H9 (cell line): ENCODE measurements at regions not wholly inside any gene's neighbourhood (a gene's known extent, or its start where the extent isn't known, plus 50 kb on each side); places are given as distances from the start of the nearest gene placed in this dataset.

Experiments
- DNase-seq: peaks from one replicate; pipeline ENCODE4 v3.0.0-alpha.2; 2017
- H2AFZ ChIP-seq: one replicate; pipeline ENCODE4 v1.6.1; 2013; ENCODE audit warnings: mild to moderate bottlenecking, low read length, control low read depth, moderate library complexity
- H2AK5ac ChIP-seq: 2 replicates; pipeline ENCODE4 v1.6.1; 2013; ENCODE audit warnings: low read length, control low read depth, mixed read lengths; ENCODE audit not compliant: insufficient read length
- H2BK120ac ChIP-seq: one replicate; pipeline ENCODE4 v1.6.1; 2013; ENCODE audit warnings: low read depth, mild to moderate bottlenecking, low read length, control low read depth, inconsistent platforms; ENCODE audit not compliant: poor library complexity, severe bottlenecking
- H2BK12ac ChIP-seq: 2 replicates; pipeline ENCODE4 v1.6.1; 2013; ENCODE audit warnings: low read length, control low read depth, mixed read lengths, low read depth; ENCODE audit not compliant: insufficient read length
- H2BK15ac ChIP-seq: 2 replicates; pipeline ENCODE4 v1.6.1; 2013; ENCODE audit warnings: low read depth, low read length, control low read depth
- H2BK20ac ChIP-seq: one replicate; pipeline ENCODE4 v1.6.1; 2013; ENCODE audit warnings: low read depth, mild to moderate bottlenecking, low read length, control low read depth, inconsistent platforms; ENCODE audit not compliant: poor library complexity, severe bottlenecking
- H2BK5ac ChIP-seq: 2 replicates; pipeline ENCODE4 v1.6.1; 2013; ENCODE audit warnings: low read length, control low read depth, mixed read lengths; ENCODE audit not compliant: insufficient read length
- H3K14ac ChIP-seq: 2 replicates; pipeline ENCODE4 v1.6.1; 2013; ENCODE audit warnings: low read length, control low read depth; ENCODE audit not compliant: insufficient read depth
- H3K18ac ChIP-seq: 2 replicates; pipeline ENCODE4 v1.6.1; 2013; ENCODE audit warnings: low read depth, mild to moderate bottlenecking, mixed read lengths, low read length, control low read depth; ENCODE audit not compliant: insufficient read length
- H3K23ac ChIP-seq: 2 replicates; pipeline ENCODE4 v1.6.1; 2013; ENCODE audit warnings: low read length, control low read depth, mixed read lengths, low read depth; ENCODE audit not compliant: insufficient read length
- H3K23me2 ChIP-seq: 2 replicates; pipeline ENCODE4 v1.6.1; 2013; ENCODE audit warnings: low read depth, mild to moderate bottlenecking, mixed read lengths, low read length, control low read depth; ENCODE audit not compliant: insufficient read length, poor library complexity, severe bottlenecking
- H3K27ac ChIP-seq: 2 replicates; pipeline ENCODE4 v1.5.1; 2013; ENCODE audit warnings: low read length, control low read depth, mixed read lengths, low read depth; ENCODE audit not compliant: insufficient read length
- H3K27me3 ChIP-seq: 2 replicates; pipeline ENCODE4 v1.6.1; 2013; ENCODE audit warnings: low read length, control low read depth, inconsistent platforms; ENCODE audit not compliant: insufficient read depth
- H3K4ac ChIP-seq: 2 replicates; pipeline ENCODE4 v1.6.1; 2013; ENCODE audit warnings: low read depth, mild to moderate bottlenecking, control low read depth, inconsistent platforms, low read length, moderate library complexity
- H3K4me1 ChIP-seq: 2 replicates; pipeline ENCODE4 v1.6.1; 2013; ENCODE audit warnings: low read length, control low read depth, inconsistent platforms; ENCODE audit not compliant: insufficient read depth
- H3K4me2 ChIP-seq: 2 replicates; pipeline ENCODE4 v1.6.1; 2013; ENCODE audit warnings: low read length, control low read depth, mixed read lengths; ENCODE audit not compliant: insufficient read length, insufficient read depth
- H3K56ac ChIP-seq: 2 replicates; pipeline ENCODE4 v1.6.1; 2013; ENCODE audit warnings: low read depth, mild to moderate bottlenecking, mixed read lengths, low read length, control low read depth; ENCODE audit not compliant: insufficient read length
- H3K79me1 ChIP-seq: 2 replicates; pipeline ENCODE4 v1.6.1; 2013; ENCODE audit warnings: low read depth, mild to moderate bottlenecking, moderate library complexity, low read length, control low read depth, inconsistent platforms; ENCODE audit not compliant: insufficient read depth, poor library complexity, severe bottlenecking
- H3K79me2 ChIP-seq: 2 replicates; pipeline ENCODE4 v1.6.1; 2013; ENCODE audit warnings: low read length, control low read depth, inconsistent platforms; ENCODE audit not compliant: insufficient read depth
- H3K9ac ChIP-seq: 2 replicates; pipeline ENCODE4 v1.6.1; 2013; ENCODE audit warnings: low read length, control low read depth, mixed read lengths; ENCODE audit not compliant: insufficient read length; ENCODE audit errors: extremely low read depth
- H3K9me3 ChIP-seq: one replicate; pipeline ENCODE4 v1.6.1; 2013; ENCODE audit warnings: low read depth, low read length, inconsistent platforms; ENCODE audit not compliant: control insufficient read depth
- H3T11ph ChIP-seq: one replicate; pipeline ENCODE4 v1.6.1; 2013; ENCODE audit warnings: mild to moderate bottlenecking, low read length, control low read depth, inconsistent platforms
- H4K20me1 ChIP-seq: one replicate; pipeline ENCODE4 v1.6.1; 2013; ENCODE audit not compliant: control insufficient read depth, insufficient read length, insufficient read depth
- H4K5ac ChIP-seq: 2 replicates; pipeline ENCODE4 v1.6.1; 2013; ENCODE audit warnings: low read depth, mild to moderate bottlenecking, mixed read lengths, low read length, control low read depth; ENCODE audit not compliant: insufficient read length
- H4K8ac ChIP-seq: replicated peaks from 2 replicates; pipeline ENCODE4 v1.6.1; 2013; ENCODE audit warnings: low read length, control low read depth, mixed read lengths, low read depth; ENCODE audit not compliant: insufficient read length
- H4K91ac ChIP-seq: 2 replicates; pipeline ENCODE4 v1.6.1; 2013; ENCODE audit warnings: low read depth, mild to moderate bottlenecking, moderate library complexity, mixed read lengths, low read length, control low read depth; ENCODE audit not compliant: insufficient read length
- H3K27ac Mint-ChIP-seq, 3 experiments: 2 replicates in 2 of 3; 3 replicates in 1 of 3; pipeline ENCODE4 v1.8.0; 2020 to 2021; ENCODE audit warnings: mixed read lengths in 3 of 3, mild to moderate bottlenecking in 1 of 3, moderate library complexity in 1 of 3
- H3K27me3 Mint-ChIP-seq: 2 replicates; pipeline ENCODE4 v1.8.0; 2021; ENCODE audit warnings: low read depth, mild to moderate bottlenecking, moderate library complexity, mixed read lengths
- H3K36me3 Mint-ChIP-seq, 3 experiments: 2 replicates in 2 of 3; 3 replicates in 1 of 3; pipeline ENCODE4 v1.8.0; 2020 to 2021; ENCODE audit warnings: low read depth in 3 of 3, mixed read lengths in 3 of 3; ENCODE audit not compliant: insufficient read depth in 1 of 3
- H3K4me1 Mint-ChIP-seq, 2 experiments: 2 replicates each; pipeline ENCODE4 v1.8.0; 2020; ENCODE audit warnings: mixed read lengths in 2 of 2
- H3K4me3 Mint-ChIP-seq, 2 experiments: 2 replicates in 1 of 2; 3 replicates in 1 of 2; pipeline ENCODE4 v1.8.0; 2020 to 2021; ENCODE audit warnings: mild to moderate bottlenecking in 2 of 2, mixed read lengths in 2 of 2, moderate library complexity in 1 of 2
- H3K9me3 Mint-ChIP-seq, 2 experiments: 2 replicates in 1 of 2; 3 replicates in 1 of 2; pipeline ENCODE4 v1.8.0; 2020; ENCODE audit warnings: mild to moderate bottlenecking in 2 of 2, mixed read lengths in 2 of 2, moderate library complexity in 1 of 2
- WGBS: extraction: QIAGEN DNeasy Blood & Tissue Kit; methylation state at CpG from one replicate; pipeline ENCODE4 v1.1.7; 2013; ENCODE audit warnings: missing lambda C conversion rate, low lambda C conversion rate, mixed read lengths; ENCODE audit not compliant: insufficient read length; ENCODE audit errors: extremely low coverage; 5-methylcytosine and 5-hydroxymethylcytosine counted together
- TF ChIP-seq, protein P1 (sequence below): fragments of 200-600 bp; sonication (generic); conservative IDR thresholded peaks from 3 replicates; pipeline ENCODE4 v1.8.0; 2021; ENCODE audit warnings: antibody characterized with exemption, mild to moderate bottlenecking

DNA sequence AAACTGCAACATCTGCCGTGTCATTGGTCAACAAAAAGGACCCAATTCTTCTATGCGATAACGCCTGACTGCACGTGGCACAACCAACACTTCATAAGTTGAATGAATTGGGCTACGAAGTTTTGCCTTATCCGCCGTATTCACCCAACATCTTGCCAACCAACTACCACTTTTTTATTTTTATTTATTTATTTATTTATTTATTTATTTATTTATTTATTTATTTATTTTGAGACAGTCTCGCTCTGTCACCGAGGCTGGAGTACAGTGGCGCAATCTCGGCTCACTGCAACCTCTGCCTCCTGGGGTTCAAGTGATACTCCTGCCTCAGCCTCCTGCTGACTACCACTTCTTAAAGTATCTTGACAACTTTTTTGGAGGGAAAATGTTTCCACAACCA is 127.4 kb downstream of the RASSF9 start:
- Histone ChIP-seq H3K79me1 (no peaks in the 10 kb centered on the region), H3K4me1 (no peaks in the 10 kb centered on the region), H2AFZ (no peak overlapping the region), H3K27ac (no peak overlapping the region), H4K8ac (no peak overlapping the region), H3K9me3 (no peaks in the 10 kb centered on the region), H3K23me2 (no peaks in the 10 kb centered on the region), H4K5ac (no peak overlapping the region), H3K18ac (no peak overlapping the region), H3K4ac (no peak overlapping the region), H2BK120ac (no peak overlapping the region), H3K79me2 (no peaks in the 10 kb centered on the region), H2BK5ac (no peak overlapping the region), H4K91ac (no peak overlapping the region), H2BK20ac (no peak overlapping the region), H3K27me3 (no peaks in the 10 kb centered on the region), H3K23ac (no peak overlapping the region), H3K56ac (no peak overlapping the region), H3K14ac (no peak overlapping the region), H2AK5ac (no peak overlapping the region), H2BK12ac (no peak overlapping the region), H2BK15ac (no peak overlapping the region), H3T11ph (no peak overlapping the region), H3K4me2 (no peak overlapping the region), H4K20me1 (no peaks in the 10 kb centered on the region), H3K9ac (no peak overlapping the region)
- Mint-ChIP-seq H3K27ac (no peak overlapping the region; a peak in 1 of 7 replicates), H3K4me1 (no peaks in the 10 kb centered on the region; a peak in 1 of 4 replicates), H3K36me3 (no peaks in the 10 kb centered on the region), H3K9me3 (no peaks in the 10 kb centered on the region), H3K4me3 (no peak overlapping the region), H3K27me3 (no peaks in the 10 kb centered on the region)
- TF ChIP-seq, protein P1, sequence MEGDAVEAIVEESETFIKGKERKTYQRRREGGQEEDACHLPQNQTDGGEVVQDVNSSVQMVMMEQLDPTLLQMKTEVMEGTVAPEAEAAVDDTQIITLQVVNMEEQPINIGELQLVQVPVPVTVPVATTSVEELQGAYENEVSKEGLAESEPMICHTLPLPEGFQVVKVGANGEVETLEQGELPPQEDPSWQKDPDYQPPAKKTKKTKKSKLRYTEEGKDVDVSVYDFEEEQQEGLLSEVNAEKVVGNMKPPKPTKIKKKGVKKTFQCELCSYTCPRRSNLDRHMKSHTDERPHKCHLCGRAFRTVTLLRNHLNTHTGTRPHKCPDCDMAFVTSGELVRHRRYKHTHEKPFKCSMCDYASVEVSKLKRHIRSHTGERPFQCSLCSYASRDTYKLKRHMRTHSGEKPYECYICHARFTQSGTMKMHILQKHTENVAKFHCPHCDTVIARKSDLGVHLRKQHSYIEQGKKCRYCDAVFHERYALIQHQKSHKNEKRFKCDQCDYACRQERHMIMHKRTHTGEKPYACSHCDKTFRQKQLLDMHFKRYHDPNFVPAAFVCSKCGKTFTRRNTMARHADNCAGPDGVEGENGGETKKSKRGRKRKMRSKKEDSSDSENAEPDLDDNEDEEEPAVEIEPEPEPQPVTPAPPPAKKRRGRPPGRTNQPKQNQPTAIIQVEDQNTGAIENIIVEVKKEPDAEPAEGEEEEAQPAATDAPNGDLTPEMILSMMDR = no peak
- no CpG with 5 or more reads among the region's 11 CpGs for WGBS
- no peak for DNase-seq
